HEK293 (cell line): ENCODE measurements at regions not wholly inside any gene's neighbourhood (a gene's known extent, or its start where the extent isn't known, plus 50 kb on each side); places are given as distances from the start of the nearest gene placed in this dataset.

Source experiments
- CTCF ChIA-PET: fragments of 350-600 bp; formaldehyde crosslinking; extraction: SDS; loops from one replicate; lab custom pipeline; 2021; ENCODE audit warnings: antibody characterized with exemption; lab: Yijun Ruan, JAX
- POLR2A ChIA-PET: fragments of 300-600 bp; formaldehyde crosslinking; extraction: SDS; loops from one replicate; lab custom pipeline; 2020; ENCODE audit warnings: antibody characterized with exemption, inconsistent platforms; lab: Yijun Ruan, JAX
- H3K27ac ChIP-seq: fragments of 200-500 bp; sonication (Bioruptor generic); 2 replicates; pipeline ENCODE4 v1.5.1; 2014; ENCODE audit warnings: low read depth, low read length, control low read depth, inconsistent platforms; ENCODE audit errors: extremely low read depth
- H3K36me3 ChIP-seq, 2 experiments: fragments of 200-500 bp in 1 of 2; sonication (Bioruptor generic) in 1 of 2; 1 replicate in 1 of 2; 2 replicates in 1 of 2; pipeline ENCODE4 v1.5.1; 2014 to 2017; ENCODE audit warnings: inconsistent platforms in 2 of 2, low read length in 2 of 2; ENCODE audit not compliant: control insufficient read depth in 2 of 2, insufficient read depth in 1 of 2
- H3K4me1 ChIP-seq: fragments of 200-500 bp; sonication (Bioruptor generic); 2 replicates; pipeline ENCODE4 v1.5.1; 2014; ENCODE audit warnings: mild to moderate bottlenecking, low read length, inconsistent platforms; ENCODE audit not compliant: control insufficient read depth, insufficient read depth
- H3K4me3 ChIP-seq: 2 replicates; pipeline ENCODE4 v1.5.1; 2011; ENCODE audit warnings: low read depth, mild to moderate bottlenecking, control low read depth, low read length, moderate library complexity
- H3K9me3 ChIP-seq: fragments of 200-500 bp; sonication (Bioruptor generic); 2 replicates; pipeline ENCODE4 v1.5.1; 2014; ENCODE audit warnings: low read depth, low read length, inconsistent platforms; ENCODE audit not compliant: control insufficient read depth, insufficient read depth
- FEZF1 ChIP-seq: fragments of 450-650 bp; formaldehyde crosslinking; IDR thresholded peaks from 2 replicates; pipeline ENCODE4 v1.5.1; 2016; ENCODE audit warnings: missing biosample characterization, missing genetic modification characterization
- GLIS2 ChIP-seq: fragments of 450-650 bp; formaldehyde crosslinking; IDR thresholded peaks from 2 replicates; pipeline ENCODE4 v1.5.1; 2016; ENCODE audit warnings: missing biosample characterization, missing genetic modification characterization
- HOXC10 ChIP-seq: sonication (generic); formaldehyde crosslinking; IDR thresholded peaks from 2 replicates; pipeline ENCODE4 v1.8.1; 2023; ENCODE audit warnings: mild to moderate bottlenecking, missing genetic modification reagents
- MYNN ChIP-seq: fragments of 450-650 bp; formaldehyde crosslinking; IDR thresholded peaks from 2 replicates; pipeline ENCODE4 v1.5.1; 2016; ENCODE audit warnings: missing biosample characterization, missing genetic modification characterization, borderline replicate concordance
- OSR2 ChIP-seq: fragments of 450-650 bp; formaldehyde crosslinking; IDR thresholded peaks from 2 replicates; pipeline ENCODE4 v1.5.1; 2016; ENCODE audit warnings: missing biosample characterization, missing genetic modification characterization
- SP2 ChIP-seq: fragments of 450-650 bp; formaldehyde crosslinking; IDR thresholded peaks from 2 replicates; pipeline ENCODE4 v1.5.1; 2016; ENCODE audit warnings: missing biosample characterization, missing genetic modification characterization
- YY1 ChIP-seq: fragments of 450-650 bp; formaldehyde crosslinking; IDR thresholded peaks from 2 replicates; pipeline ENCODE4 v1.5.1; 2018; ENCODE audit warnings: missing biosample characterization, missing genetic modification characterization
- ZNF114 ChIP-seq: fragments of 450-650 bp; formaldehyde crosslinking; IDR thresholded peaks from 2 replicates; pipeline ENCODE4 v1.5.0; 2017; ENCODE audit warnings: missing biosample characterization, missing genetic modification characterization
- ZNF37A ChIP-seq: fragments of 450-650 bp; IDR thresholded peaks from 2 replicates; pipeline ENCODE4 v1.5.1; 2018; ENCODE audit warnings: missing biosample characterization, missing genetic modification characterization
- ZNF404 ChIP-seq: fragments of 450-650 bp; formaldehyde crosslinking; IDR thresholded peaks from 2 replicates; pipeline ENCODE4 v1.5.1; 2017; ENCODE audit warnings: missing biosample characterization, missing genetic modification characterization
- ZNF423 ChIP-seq: fragments of 450-650 bp; formaldehyde crosslinking; IDR thresholded peaks from 2 replicates; pipeline ENCODE4 v1.5.1; 2016; ENCODE audit warnings: missing biosample characterization, missing genetic modification characterization
- ZNF426 ChIP-seq: fragments of 450-650 bp; formaldehyde crosslinking; IDR thresholded peaks from 2 replicates; pipeline ENCODE4 v1.5.1; 2017; ENCODE audit warnings: missing biosample characterization, missing genetic modification characterization, mild to moderate bottlenecking, inconsistent platforms, moderate library complexity
- ZNF433 ChIP-seq: fragments of 450-650 bp; formaldehyde crosslinking; IDR thresholded peaks from 2 replicates; pipeline ENCODE4 v1.5.1; 2016; ENCODE audit warnings: missing biosample characterization, missing genetic modification characterization, low read depth
- ZNF473 ChIP-seq: fragments of 450-650 bp; formaldehyde crosslinking; IDR thresholded peaks from 2 replicates; pipeline ENCODE4 v1.5.1; 2017; ENCODE audit warnings: missing biosample characterization, missing genetic modification characterization
- ZNF558 ChIP-seq: fragments of 450-650 bp; formaldehyde crosslinking; IDR thresholded peaks from 2 replicates; pipeline ENCODE4 v1.5.1; 2016; ENCODE audit warnings: missing biosample characterization, missing genetic modification characterization
- ZNF596 ChIP-seq: fragments of 450-650 bp; IDR thresholded peaks from 2 replicates; pipeline ENCODE4 v1.5.0; 2018; ENCODE audit warnings: missing biosample characterization, mild to moderate bottlenecking, missing genetic modification characterization, moderate library complexity
- ZNF600 ChIP-seq: fragments of 450-650 bp; formaldehyde crosslinking; IDR thresholded peaks from 2 replicates; pipeline ENCODE4 v1.5.1; 2016; ENCODE audit warnings: missing biosample characterization, missing genetic modification characterization
- ZNF658 ChIP-seq: fragments of 450-650 bp; formaldehyde crosslinking; IDR thresholded peaks from 2 replicates; pipeline ENCODE4; 2016; ENCODE audit warnings: missing biosample characterization, missing genetic modification characterization
- ZNF677 ChIP-seq: fragments of 450-650 bp; IDR thresholded peaks from 2 replicates; pipeline ENCODE4 v1.5.0; 2018; ENCODE audit warnings: missing biosample characterization, mild to moderate bottlenecking, missing genetic modification characterization, moderate library complexity
- ZNF701 ChIP-seq: fragments of 450-650 bp; formaldehyde crosslinking; IDR thresholded peaks from 2 replicates; pipeline ENCODE4 v1.5.1; 2016; ENCODE audit warnings: missing biosample characterization, missing genetic modification characterization
- TF ChIP-seq, protein P1 (sequence below): fragments of 450-650 bp; formaldehyde crosslinking; IDR thresholded peaks from 2 replicates; pipeline ENCODE4 v1.5.1; 2016; ENCODE audit warnings: missing biosample characterization, missing genetic modification characterization
- TF ChIP-seq, protein P2 (sequence below): fragments of 450-650 bp; formaldehyde crosslinking; IDR thresholded peaks from 2 replicates; pipeline ENCODE4 v1.5.1; 2016; ENCODE audit warnings: missing biosample characterization, missing genetic modification characterization
- TF ChIP-seq, protein P3 (sequence below): fragments of 450-650 bp; formaldehyde crosslinking; optimal IDR thresholded peaks from 2 replicates; pipeline ENCODE3; 2016; ENCODE audit warnings: missing biosample characterization, mild to moderate bottlenecking, missing genetic modification characterization

DNA sequence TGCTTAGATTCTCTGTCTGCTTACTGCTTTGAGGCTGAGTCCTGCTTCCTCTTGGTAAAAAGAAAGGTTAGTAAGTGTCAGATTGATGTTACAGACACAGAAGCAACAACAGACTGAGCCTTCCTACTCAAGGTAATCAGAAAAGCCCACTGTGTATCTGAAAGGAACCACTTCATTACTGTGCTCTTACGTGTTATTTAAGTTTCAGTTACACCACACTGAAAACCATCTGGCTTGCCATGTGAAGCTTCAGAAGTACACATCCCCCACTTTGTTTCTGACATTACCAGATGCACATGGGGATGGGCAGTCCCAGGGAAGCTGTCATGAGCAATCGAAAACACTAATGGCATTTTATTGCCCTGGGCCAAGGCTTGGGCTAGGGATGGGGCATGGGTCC is 1290.1 kb downstream of the AACS start:
- H3K4me1 ChIP-seq = no peaks in the 10 kb centered on the region
- ChIA-PET CTCF (interaction anchor here (0.5 kb wide), 1 partner anchor 263 kb away, joined by 3 read pairs; no protein-coding TSS in a partner anchor), POLR2A (no interaction called here)
- H3K4me3 ChIP-seq = no peak overlapping the region
- no peaks in the 10 kb centered on the region for H3K9me3 ChIP-seq
- H3K36me3 ChIP-seq = no peaks in the 10 kb centered on the region
- TF ChIP-seq ZNF558 (tag by site-specific recombination) (no peak), MYNN (tag by site-specific recombination) (no peak), OSR2 (tag by site-specific recombination) (no peak), ZNF596 (tag by site-specific recombination) (no peak)
- TF ChIP-seq, protein P1, sequence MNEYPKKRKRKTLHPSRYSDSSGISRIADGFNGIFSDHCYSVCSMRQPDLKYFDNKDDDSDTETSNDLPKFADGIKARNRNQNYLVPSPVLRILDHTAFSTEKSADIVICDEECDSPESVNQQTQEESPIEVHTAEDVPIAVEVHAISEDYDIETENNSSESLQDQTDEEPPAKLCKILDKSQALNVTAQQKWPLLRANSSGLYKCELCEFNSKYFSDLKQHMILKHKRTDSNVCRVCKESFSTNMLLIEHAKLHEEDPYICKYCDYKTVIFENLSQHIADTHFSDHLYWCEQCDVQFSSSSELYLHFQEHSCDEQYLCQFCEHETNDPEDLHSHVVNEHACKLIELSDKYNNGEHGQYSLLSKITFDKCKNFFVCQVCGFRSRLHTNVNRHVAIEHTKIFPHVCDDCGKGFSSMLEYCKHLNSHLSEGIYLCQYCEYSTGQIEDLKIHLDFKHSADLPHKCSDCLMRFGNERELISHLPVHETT (tag by site-specific recombination) = no peak
- H3K27ac ChIP-seq = no peak overlapping the region

DNA sequence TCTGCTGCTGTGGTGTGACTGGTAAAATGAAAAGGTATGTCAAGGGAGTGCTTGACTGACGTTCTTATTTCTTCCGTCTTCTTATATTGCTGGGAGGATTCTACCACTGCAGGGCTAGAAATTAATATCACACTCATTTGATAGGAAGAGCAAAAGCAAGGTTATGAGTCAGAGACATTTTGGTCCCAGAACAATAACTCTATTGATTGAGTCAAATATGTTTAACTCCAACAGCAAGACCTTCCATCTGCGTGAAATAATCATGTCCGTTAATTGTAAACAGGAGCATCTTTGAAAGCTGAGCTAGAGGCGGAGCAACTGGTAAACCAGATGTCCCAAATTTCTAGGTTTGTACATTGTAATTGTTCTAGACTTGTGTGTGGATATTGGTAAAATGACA is 1293.6 kb downstream of the AACS start:
- no peaks in the 10 kb centered on the region for H3K36me3 ChIP-seq
- no peaks in the 10 kb centered on the region for H3K4me1 ChIP-seq
- H3K9me3 ChIP-seq = no peaks in the 10 kb centered on the region
- TF ChIP-seq HOXC10 (CRISPR knock-in tag) (no peak), ZNF600 (tag by site-specific recombination) (no peak), ZNF473 (no peak), ZNF114 (no peak), SP2 (tag by site-specific recombination) (no peak), ZNF37A (no peak), YY1 (no peak), ZNF677 (no peak), GLIS2 (tag by site-specific recombination) (no peak), ZNF433 (no peak), ZNF423 (tag by site-specific recombination) (no peak), ZNF558 (tag by site-specific recombination) (no peak), ZNF658 (tag by site-specific recombination) (no peak), ZNF701 (tag by site-specific recombination) (no peak), FEZF1 (tag by site-specific recombination) (no peak), ZNF404 (tag by site-specific recombination) (no peak), ZNF426 (tag by site-specific recombination) (no peak)
- TF ChIP-seq, protein P2, sequence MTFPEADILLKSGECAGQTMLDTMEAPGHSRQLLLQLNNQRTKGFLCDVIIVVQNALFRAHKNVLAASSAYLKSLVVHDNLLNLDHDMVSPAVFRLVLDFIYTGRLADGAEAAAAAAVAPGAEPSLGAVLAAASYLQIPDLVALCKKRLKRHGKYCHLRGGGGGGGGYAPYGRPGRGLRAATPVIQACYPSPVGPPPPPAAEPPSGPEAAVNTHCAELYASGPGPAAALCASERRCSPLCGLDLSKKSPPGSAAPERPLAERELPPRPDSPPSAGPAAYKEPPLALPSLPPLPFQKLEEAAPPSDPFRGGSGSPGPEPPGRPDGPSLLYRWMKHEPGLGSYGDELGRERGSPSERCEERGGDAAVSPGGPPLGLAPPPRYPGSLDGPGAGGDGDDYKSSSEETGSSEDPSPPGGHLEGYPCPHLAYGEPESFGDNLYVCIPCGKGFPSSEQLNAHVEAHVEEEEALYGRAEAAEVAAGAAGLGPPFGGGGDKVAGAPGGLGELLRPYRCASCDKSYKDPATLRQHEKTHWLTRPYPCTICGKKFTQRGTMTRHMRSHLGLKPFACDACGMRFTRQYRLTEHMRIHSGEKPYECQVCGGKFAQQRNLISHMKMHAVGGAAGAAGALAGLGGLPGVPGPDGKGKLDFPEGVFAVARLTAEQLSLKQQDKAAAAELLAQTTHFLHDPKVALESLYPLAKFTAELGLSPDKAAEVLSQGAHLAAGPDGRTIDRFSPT = no peak
- TF ChIP-seq, protein P3, sequence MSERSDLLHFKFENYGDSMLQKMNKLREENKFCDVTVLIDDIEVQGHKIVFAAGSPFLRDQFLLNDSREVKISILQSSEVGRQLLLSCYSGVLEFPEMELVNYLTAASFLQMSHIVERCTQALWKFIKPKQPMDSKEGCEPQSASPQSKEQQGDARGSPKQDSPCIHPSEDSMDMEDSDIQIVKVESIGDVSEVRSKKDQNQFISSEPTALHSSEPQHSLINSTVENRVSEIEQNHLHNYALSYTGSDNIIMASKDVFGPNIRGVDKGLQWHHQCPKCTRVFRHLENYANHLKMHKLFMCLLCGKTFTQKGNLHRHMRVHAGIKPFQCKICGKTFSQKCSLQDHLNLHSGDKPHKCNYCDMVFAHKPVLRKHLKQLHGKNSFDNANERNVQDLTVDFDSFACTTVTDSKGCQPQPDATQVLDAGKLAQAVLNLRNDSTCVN = no peak
- ChIA-PET CTCF (no interaction called here), POLR2A (no interaction called here)
- H3K4me3 ChIP-seq = no peak overlapping the region
- no peak overlapping the region for H3K27ac ChIP-seq
